K562 (cell line): ENCODE measurements at regions not wholly inside any gene's neighbourhood (a gene's known extent, or its start where the extent isn't known, plus 50 kb on each side); places are given as distances from the start of the nearest gene placed in this dataset.

Experiments used
- ATAC-seq: fragments of 200-7000 bp; cut with Tn5 transposase; 3 replicates; pipeline ENCODE4 v1.9.1; 2020; ENCODE audit warnings: moderate library complexity
- BruUV-seq: library from RNA; stranded (reverse); fragments of 400-500 nt; replicated peaks from 2 replicates; lab custom pipeline; 2021; lab: Mats Ljungman, UMichigan
- CTCF ChIA-PET: fragments of 300-600 bp; formaldehyde crosslinking; extraction: SDS; loops from one replicate; lab custom pipeline; 2021; ENCODE audit warnings: low intra/inter-chr PET ratio; lab: Yijun Ruan, JAX
- POLR2A ChIA-PET: fragments of 300-600, 350-650 bp; sonication (Branson Sonifier 250); formaldehyde crosslinking; extraction: SDS; loops from one replicate; lab custom pipeline; 2021; ENCODE audit warnings: antibody characterized with exemption, inconsistent platforms; lab: Yijun Ruan, JAX
- DNase-seq, 4 experiments: peaks; one replicate each; pipeline versions ENCODE4 v3.0.0 to v3.0.0-alpha.2; 2011 to 2018; ENCODE audit warnings: low spot score in 3 of 4, mixed read lengths in 3 of 4; ENCODE audit errors: extremely low read depth in 1 of 4
- FAIRE-seq: peaks from 2 replicates; lab custom pipeline; 2011; peaks lifted over from hg19 to GRCh38; lab: Jason Lieb, UNC
- H2AFZ ChIP-seq: 2 replicates; pipeline ENCODE4 v1.6.0; 2011; ENCODE audit warnings: low read depth, low read length, control low read depth, inconsistent platforms
- H3K27ac ChIP-seq: fragments of 200-600 bp; 3 replicates; pipeline ENCODE4 v1.8.0; 2011; ENCODE audit warnings: low read depth, mild to moderate bottlenecking, control low read depth, inconsistent platforms, low read length, moderate library complexity, mixed read lengths; ENCODE audit errors: extremely low read depth
- H3K27me3 ChIP-seq, 2 experiments: fragments of 300-600 bp in 1 of 2; 2 replicates in 1 of 2; 3 replicates in 1 of 2; pipeline versions ENCODE4 v1.6.0 to v1.8.0; 2011; ENCODE audit warnings: inconsistent platforms in 2 of 2, low read length in 2 of 2, mild to moderate bottlenecking in 1 of 2, mixed read lengths in 1 of 2, moderate library complexity in 1 of 2; ENCODE audit not compliant: control insufficient read depth in 2 of 2, insufficient read depth in 2 of 2
- H3K36me3 ChIP-seq: fragments of 300-600 bp; 3 replicates; pipeline ENCODE4 v1.8.0; 2011; ENCODE audit warnings: mild to moderate bottlenecking, low read length, inconsistent platforms; ENCODE audit not compliant: control insufficient read depth, insufficient read depth
- H3K4me1 ChIP-seq, 2 experiments: fragments of 200-600 bp in 1 of 2; replicated peaks in 1 of 2; 2 replicates in 1 of 2; 3 replicates in 1 of 2; pipeline versions ENCODE4 v1.5.1 to v1.8.0; 2011; ENCODE audit warnings: inconsistent platforms in 2 of 2, low read length in 2 of 2, mild to moderate bottlenecking in 1 of 2, mixed read lengths in 1 of 2, moderate library complexity in 1 of 2; ENCODE audit not compliant: control insufficient read depth in 2 of 2, insufficient read depth in 2 of 2
- H3K4me2 ChIP-seq: 2 replicates; pipeline ENCODE4 v1.6.1; 2011; ENCODE audit warnings: low read length, control low read depth, inconsistent platforms, mixed read lengths; ENCODE audit not compliant: insufficient read depth
- H3K4me3 ChIP-seq: fragments of 200-600 bp; sonication (generic), shearing (Covaris generic); 2 replicates; pipeline ENCODE4 v1.5.1; 2016; ENCODE audit warnings: control low read depth, inconsistent platforms
- H3K79me2 ChIP-seq: fragments of 200-600 bp; 3 replicates; pipeline ENCODE4 v1.8.0; 2011; ENCODE audit warnings: low read length, inconsistent platforms; ENCODE audit not compliant: control insufficient read depth, insufficient read depth
- H3K9ac ChIP-seq, 2 experiments: 2 replicates each; pipeline versions ENCODE4 v1.6.0 to v1.6.1; 2011; ENCODE audit warnings: low read depth in 2 of 2, low read length in 2 of 2, control low read depth in 1 of 2, inconsistent platforms in 1 of 2, mild to moderate bottlenecking in 1 of 2, mixed read lengths in 1 of 2; ENCODE audit not compliant: insufficient read depth in 1 of 2
- H3K9me1 ChIP-seq: one replicate; pipeline ENCODE4 v1.6.0; 2011; ENCODE audit warnings: inconsistent platforms, mild to moderate bottlenecking, low read length, moderate library complexity; ENCODE audit not compliant: control insufficient read depth, insufficient read depth
- H3K9me3 ChIP-seq: replicated peaks from 2 replicates; pipeline ENCODE4 v1.5.1; 2011; ENCODE audit warnings: low read depth, low read length, inconsistent platforms; ENCODE audit not compliant: control insufficient read depth, insufficient read depth
- H4K20me1 ChIP-seq: replicated peaks from 2 replicates; pipeline ENCODE4 v1.6.1; 2011; ENCODE audit warnings: low read length, inconsistent platforms, mixed read lengths; ENCODE audit not compliant: control insufficient read depth, insufficient read depth
- ATF4 ChIP-seq: fragments of 450-650 bp; formaldehyde crosslinking; IDR thresholded peaks from 2 replicates; pipeline ENCODE4 v1.4.0; 2022; ENCODE audit warnings: mild to moderate bottlenecking, moderate library complexity
- EP400 ChIP-seq: fragments of 450-650 bp; IDR thresholded peaks from 2 replicates; pipeline ENCODE4 v1.6.1; 2017; ENCODE audit warnings: antibody characterized with exemption, mild to moderate bottlenecking, moderate library complexity
- L3MBTL2 ChIP-seq: fragments of 450-650 bp; IDR thresholded peaks from 2 replicates; pipeline ENCODE4 v1.6.1; 2016; ENCODE audit warnings: mild to moderate bottlenecking, moderate library complexity
- MXD1 ChIP-seq: fragments of 250-450 bp; sonication (Bioruptor Pico); IDR thresholded peaks from 2 replicates; pipeline ENCODE4 v1.8.0; 2021; ENCODE audit warnings: borderline replicate concordance, mild to moderate bottlenecking, moderate library complexity; ENCODE audit not compliant: poor library complexity, severe bottlenecking
- NELFE ChIP-seq: IDR thresholded peaks from 2 replicates; pipeline ENCODE4 v1.6.1; 2011; ENCODE audit warnings: mild to moderate bottlenecking; ENCODE audit not compliant: insufficient read depth, insufficient read length
- PRDM10 ChIP-seq: fragments of 450-650 bp; IDR thresholded peaks from 2 replicates; pipeline ENCODE4 v1.6.1; 2018; ENCODE audit not compliant: partially characterized antibody
- RFX5 ChIP-seq: IDR thresholded peaks from 2 replicates; pipeline ENCODE4 v1.6.1; 2011; ENCODE audit warnings: low read depth, mild to moderate bottlenecking, improper control_type of control experiment, low read length
- SMARCA5 ChIP-seq: fragments of 450-650 bp; IDR thresholded peaks from 2 replicates; pipeline ENCODE4 v1.6.1; 2016
- SRSF3 ChIP-seq: fragments of 200-400 bp; formaldehyde crosslinking; IDR thresholded peaks from 2 replicates; pipeline ENCODE4 v1.6.1; 2016; ENCODE audit warnings: mild to moderate bottlenecking, low read length, moderate library complexity; ENCODE audit not compliant: insufficient read depth
- ZNF354B ChIP-seq: fragments of 250-450 bp; sonication (Bioruptor Pico); IDR thresholded peaks from 2 replicates; pipeline ENCODE4 v1.4.0; 2020
- ZNF57 ChIP-seq: fragments of 450-650 bp; formaldehyde crosslinking; IDR thresholded peaks from 2 replicates; pipeline ENCODE4 v1.4.0; 2020; ENCODE audit warnings: mild to moderate bottlenecking, moderate library complexity
- ZNF780A ChIP-seq: fragments of 250-450 bp; sonication (Bioruptor Pico); IDR thresholded peaks from 2 replicates; pipeline ENCODE4 v1.5.0; 2021; ENCODE audit warnings: mild to moderate bottlenecking
- WGBS: fragments of 100-300 bp; shearing (Covaris generic); methylation state at CpG from one replicate; pipeline ENCODE4 v1.1.6; 2016; ENCODE audit warnings: low coverage, mixed read lengths; ENCODE audit not compliant: insufficient coverage; ENCODE audit errors: missing lambda C conversion rate; 5-methylcytosine and 5-hydroxymethylcytosine counted together
- in situ Hi-C: fragments of 300-500 bp; cut with MboI; formaldehyde crosslinking; loops from 4 replicates; pipeline ENCODE4 v1.15.0; 2018; ENCODE audit warnings: inconsistent platforms, mixed read lengths
- intact Hi-C: fragments of 100-400 bp; cut with micrococcal nuclease; formaldehyde crosslinking; loops from 2 replicates; pipeline ENCODE4 v1.14.2; 2022

GRCh38 chr7:24392774-24393173, 108.8 kb downstream of the NPY start (continued):
- TF ChIP-seq MXD1 (CRISPR knock-in tag), result no peak
- TF ChIP-seq SRSF3, result no peak
- TF ChIP-seq RFX5, result no peak
- no peak for TF ChIP-seq EP400
- TF ChIP-seq, all 486 proteins: peak for 0

- DNase-seq (peak; percentile 7 to 12 (median 12)), ATAC-seq (no peak), FAIRE-seq (no peak)
- intact Hi-C loops (no loop called here), in situ Hi-C loops (no loop called here)
- ChIA-PET CTCF (no interaction called here), POLR2A (no interaction called here)
- Histone ChIP-seq H3K9me1 (no peaks in the 10 kb centered on the region), H2AFZ (no peak overlapping the region), H3K9me3 (no peaks in the 10 kb centered on the region), H3K36me3 (no peaks in the 10 kb centered on the region), H3K27ac (no peak overlapping the region), H4K20me1 (no peaks in the 10 kb centered on the region; the same call in 1 of the 2 replicates), H3K27me3 (peaks cover 0 to 8% of the 10 kb centered on the region in 2 experiments; a peak in 1 of 5 replicates), H3K4me3 (no peak overlapping the region), H3K79me2 (no peaks in the 10 kb centered on the region), H3K4me2 (no peak overlapping the region), H3K4me1 (no peaks in the 10 kb centered on the region), H3K9ac (no peak overlapping the region)
- WGBS, result 4% methylated on average over 3 of the region's 3 CpGs
- no TSS peak for BruUV-seq
- no peak for TF ChIP-seq SMARCA5
- TF ChIP-seq ZNF354B (CRISPR knock-in tag), result no peak
- TF ChIP-seq ZNF780A, result no peak
- TF ChIP-seq MXD1 (CRISPR knock-in tag), result no peak
- no peak for TF ChIP-seq NELFE
- no peak for TF ChIP-seq ATF4 (CRISPR knock-in tag)
- no peak for TF ChIP-seq L3MBTL2
- TF ChIP-seq PRDM10, result peak; percentile 66
- no peak for TF ChIP-seq ZNF57 (CRISPR knock-in tag)
These were observed 111.5 kb downstream of the NPY start for GRCh38 chr7:24395512-24395911.
